AG10803 (cell line): ENCODE measurements at regions not wholly inside any gene's neighbourhood (a gene's known extent, or its start where the extent isn't known, plus 50 kb on each side); places are given as distances from the start of the nearest gene placed in this dataset.

Source experiments
- DNase-seq: peaks from one replicate; pipeline ENCODE4 v3.0.0; 2010; ENCODE audit warnings: low read depth
- H3K4me3 ChIP-seq: 2 replicates; pipeline ENCODE4 v1.5.1; 2011; ENCODE audit warnings: mild to moderate bottlenecking, low read length, control low read depth
- CTCF ChIP-seq: conservative IDR thresholded peaks from 2 replicates; pipeline ENCODE4 v1.5.1; 2011; ENCODE audit warnings: mild to moderate bottlenecking, low read length, control low read depth, inconsistent platforms

- DNase-seq = no peak
- TF ChIP-seq CTCF = no peak
- no peak overlapping the region for H3K4me3 ChIP-seq
Observed at GRCh38 chr13:50581586-50582196, 261.8 kb downstream of the DLEU7 start.

GRCh38 chr13:50584856-50585580 lies 258.5 kb downstream of the DLEU7 start:
- DNase-seq = no peak
- no peak overlapping the region for H3K4me3 ChIP-seq
- no peak for TF ChIP-seq CTCF

- DNase-seq = no peak
- no peak overlapping the region for H3K4me3 ChIP-seq
- TF ChIP-seq CTCF = no peak
Observed at GRCh38 chr13:50585674-50586413, 257.6 kb downstream of the DLEU7 start.

- no peak for TF ChIP-seq CTCF
- no peak overlapping the region for H3K4me3 ChIP-seq
- DNase-seq = no peak
Observed at GRCh38 chr13:50586414-50587083, 256.9 kb downstream of the DLEU7 start.

- no peak overlapping the region for H3K4me3 ChIP-seq
- no peak for TF ChIP-seq CTCF
- DNase-seq = no peak
Observed at GRCh38 chr13:50587115-50587514, 256.4 kb downstream of the DLEU7 start.

GRCh38 chr13:50587645-50588373 lies 255.7 kb downstream of the DLEU7 start:
- no peak overlapping the region for H3K4me3 ChIP-seq
- TF ChIP-seq CTCF = no peak
- no peak for DNase-seq
